Caco-2 (cell line): ENCODE measurements at regions not wholly inside any gene's neighbourhood (a gene's known extent, or its start where the extent isn't known, plus 50 kb on each side); places are given as distances from the start of the nearest gene placed in this dataset.

Experiments used
- BruUV-seq: library from RNA; stranded (reverse); fragments of 400-500 nt; replicated peaks from 2 replicates; lab custom pipeline; 2021; lab: Mats Ljungman, UMichigan
- CTCF ChIA-PET: fragments of 300-600 bp; sonication (Branson Sonifier 250); formaldehyde crosslinking; loops from one replicate; lab custom pipeline; 2022; ENCODE audit warnings: antibody characterized with exemption; lab: Charles Lee
- POLR2A ChIA-PET: fragments of 300-600 bp; sonication (Branson Sonifier 250); formaldehyde crosslinking; loops from one replicate; lab custom pipeline; 2022; ENCODE audit warnings: antibody characterized with exemption; lab: Charles Lee
- DNase-seq, 2 experiments: peaks; one replicate each; pipeline versions ENCODE4 v3.0.0 to v3.0.0-alpha.2; 2020 to 2022
- H3K27me3 ChIP-seq: replicated peaks from 2 replicates; pipeline ENCODE4 v1.6.0; 2011; ENCODE audit warnings: low read length; ENCODE audit not compliant: control insufficient read depth, insufficient read depth
- H3K36me3 ChIP-seq: 2 replicates; pipeline ENCODE4 v1.5.1; 2011; ENCODE audit warnings: low read length; ENCODE audit not compliant: control insufficient read depth, insufficient read depth
- H3K4me1 ChIP-seq: fragments of 250-450 bp; sonication (Bioruptor Pico); 2 replicates; pipeline ENCODE4 v1.5.1; 2020; ENCODE audit warnings: mild to moderate bottlenecking
- H3K4me3 ChIP-seq: 2 replicates; pipeline ENCODE4 v1.5.1; 2011; ENCODE audit warnings: low read depth, mild to moderate bottlenecking, control low read depth, low read length
- H3K9me3 ChIP-seq: fragments of 250-450 bp; sonication (Bioruptor Pico); 2 replicates; pipeline ENCODE4 v1.5.1; 2020; ENCODE audit warnings: mild to moderate bottlenecking, moderate library complexity
- H3K27ac Mint-ChIP-seq: one replicate; pipeline ENCODE4 v1.8.0; 2022; ENCODE audit warnings: mixed read lengths; ENCODE audit not compliant: unreplicated experiment
- H3K27me3 Mint-ChIP-seq: one replicate; pipeline ENCODE4 v1.8.0; 2022; ENCODE audit warnings: mixed read lengths; ENCODE audit not compliant: insufficient read depth, unreplicated experiment
- H3K36me3 Mint-ChIP-seq: one replicate; pipeline ENCODE4 v1.8.0; 2022; ENCODE audit warnings: mild to moderate bottlenecking, mixed read lengths; ENCODE audit not compliant: insufficient read depth, unreplicated experiment
- H3K4me1 Mint-ChIP-seq: one replicate; pipeline ENCODE4 v1.8.0; 2022; ENCODE audit warnings: low read depth, mixed read lengths; ENCODE audit not compliant: unreplicated experiment
- H3K4me3 Mint-ChIP-seq: one replicate; pipeline ENCODE4 v1.8.0; 2022; ENCODE audit warnings: mild to moderate bottlenecking, moderate library complexity, mixed read lengths; ENCODE audit not compliant: unreplicated experiment
- H3K9me3 Mint-ChIP-seq: one replicate; pipeline ENCODE4 v1.8.0; 2022; ENCODE audit warnings: mixed read lengths; ENCODE audit not compliant: unreplicated experiment
- CTCF ChIP-seq, 2 experiments: fragments of 200-600 bp in 1 of 2; IDR thresholded peaks; 1 replicate in 1 of 2; 2 replicates in 1 of 2; pipeline versions ENCODE4 v1.5.1 to v1.8.0; 2011 to 2022; ENCODE audit warnings: antibody characterized with exemption in 1 of 2, control low read depth in 1 of 2, inconsistent platforms in 1 of 2, low read depth in 1 of 2, low read length in 1 of 2, mild to moderate bottlenecking in 1 of 2, moderate library complexity in 1 of 2; ENCODE audit not compliant: insufficient read depth in 1 of 2, severe bottlenecking in 1 of 2, unreplicated experiment in 1 of 2
- intact Hi-C: fragments of 100-400 bp; cut with micrococcal nuclease; formaldehyde crosslinking; loops from one replicate; pipeline ENCODE4 v1.10.0; 2022; ENCODE audit not compliant: unreplicated experiment

- BruUV-seq = no TSS peak
- CTCF ChIA-PET = no interaction called here
- intact Hi-C loops = no loop called here
These were observed 272.7 kb upstream of the MGMT start for GRCh38 chr10:129194181-129194870.

GRCh38 chr10:129199826-129200225 lies 267.2 kb upstream of the MGMT start:
- intact Hi-C loops = no loop called here
- no peaks in the 10 kb centered on the region for H3K36me3 Mint-ChIP-seq
- POLR2A ChIA-PET = no interaction called here
- Histone ChIP-seq H3K27me3 (no peaks in the 10 kb centered on the region), H3K4me3 (no peak overlapping the region), H3K9me3 (no peaks in the 10 kb centered on the region), H3K4me1 (no peaks in the 10 kb centered on the region), H3K36me3 (no peaks in the 10 kb centered on the region)
- peaks cover 21% of the 10 kb centered on the region for H3K27me3 Mint-ChIP-seq
- H3K4me1 Mint-ChIP-seq = no peaks in the 10 kb centered on the region
- DNase-seq = no peak
- H3K9me3 Mint-ChIP-seq = no peaks in the 10 kb centered on the region
- no peak for TF ChIP-seq CTCF (IDR thresholded peaks at IDR 0.05; ENCODE audit: insufficient read depth in 1 of 2, low read depth in 1 of 2, low read length in 1 of 2, severe bottlenecking in 1 of 2, unreplicated experiment in 1 of 2)
- no peak overlapping the region for H3K4me3 Mint-ChIP-seq
- CTCF ChIA-PET = no interaction called here
- BruUV-seq = no TSS peak
- H3K27ac Mint-ChIP-seq = no peak overlapping the region

More at GRCh38 chr10:129194181-129194870, 272.7 kb upstream of the MGMT start:
- Mint-ChIP-seq H3K27ac (no peak overlapping the region), H3K4me1 (no peaks in the 10 kb centered on the region), H3K27me3 (peaks cover 28% of the 10 kb centered on the region), H3K4me3 (no peak overlapping the region), H3K9me3 (no peaks in the 10 kb centered on the region), H3K36me3 (no peaks in the 10 kb centered on the region)
- Histone ChIP-seq H3K27me3 (no peaks in the 10 kb centered on the region), H3K4me3 (no peak overlapping the region), H3K36me3 (no peaks in the 10 kb centered on the region), H3K4me1 (no peaks in the 10 kb centered on the region), H3K9me3 (no peaks in the 10 kb centered on the region)
- TF ChIP-seq CTCF (IDR thresholded peaks at IDR 0.05; ENCODE audit: insufficient read depth in 1 of 2, low read depth in 1 of 2, low read length in 1 of 2, severe bottlenecking in 1 of 2, unreplicated experiment in 1 of 2) = no peak
- no peak for DNase-seq
- POLR2A ChIA-PET = no interaction called here

GRCh38 chr10:129203819-129204218 lies 263.2 kb upstream of the MGMT start:
- Histone ChIP-seq H3K4me1 (no peaks in the 10 kb centered on the region), H3K4me3 (no peak overlapping the region), H3K27me3 (no peaks in the 10 kb centered on the region), H3K9me3 (no peaks in the 10 kb centered on the region), H3K36me3 (no peaks in the 10 kb centered on the region)
- ChIA-PET POLR2A (no interaction called here), CTCF (no interaction called here)
- Mint-ChIP-seq H3K36me3 (no peaks in the 10 kb centered on the region), H3K27me3 (peaks cover 21% of the 10 kb centered on the region), H3K27ac (no peak overlapping the region), H3K9me3 (no peaks in the 10 kb centered on the region), H3K4me1 (no peaks in the 10 kb centered on the region), H3K4me3 (no peak overlapping the region)
- intact Hi-C loops = no loop called here
- no peak for TF ChIP-seq CTCF (IDR thresholded peaks at IDR 0.05; ENCODE audit: insufficient read depth in 1 of 2, low read depth in 1 of 2, low read length in 1 of 2, severe bottlenecking in 1 of 2, unreplicated experiment in 1 of 2)
- no peak for DNase-seq
- no TSS peak for BruUV-seq
